ENCODE measurements at regions not wholly inside any gene's neighbourhood (a gene's known extent, or its start where the extent isn't known, plus 50 kb on each side); places are given as distances from the start of the nearest gene placed in this dataset.

DNA sequence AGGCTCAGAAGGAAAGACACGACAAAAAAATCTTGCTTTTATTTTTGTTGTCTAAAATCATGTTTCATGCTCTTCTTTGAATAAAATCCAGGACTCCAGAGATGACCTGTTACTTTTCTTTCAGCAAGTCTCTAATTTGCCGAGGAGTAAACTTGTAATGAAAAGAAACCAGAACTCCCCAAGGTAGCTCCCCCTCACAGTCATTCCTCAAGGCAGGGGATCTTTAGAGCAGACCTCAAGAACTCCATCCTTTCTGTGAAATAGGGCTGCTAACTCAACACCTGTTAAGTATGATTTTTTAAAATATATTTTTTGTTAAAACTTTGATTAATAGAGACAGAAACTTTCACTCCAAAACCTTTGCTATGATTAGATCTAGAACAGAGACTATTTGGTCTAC, 82.7 kb upstream of the ABCD3 start:
- DNase-seq (no peak), ATAC-seq (ENCODE audit: low read depth) (no peak)
- peaks cover 2% of the 10 kb centered on the region for H3K4me1 Mint-ChIP-seq
- no peak overlapping the region for H3K4me3 Mint-ChIP-seq
- no peaks in the 10 kb centered on the region for H3K9me3 Mint-ChIP-seq
- H3K36me3 Mint-ChIP-seq, result no peaks in the 10 kb centered on the region
- no peak overlapping the region for H3K27ac Mint-ChIP-seq
- peaks cover 5% of the 10 kb centered on the region for H3K27me3 Mint-ChIP-seq
- POLR2A ChIA-PET, result no interaction called here

- H3K4me1 Mint-ChIP-seq, result peaks cover 9% of the 10 kb centered on the region
- no peak overlapping the region for H3K27ac Mint-ChIP-seq
- no peak overlapping the region for H3K4me3 Mint-ChIP-seq
- H3K27me3 Mint-ChIP-seq, result peaks cover 9% of the 10 kb centered on the region
- H3K9me3 Mint-ChIP-seq, result no peaks in the 10 kb centered on the region
- POLR2A ChIA-PET, result no interaction called here
- no peak for ATAC-seq (ENCODE audit: low read depth)
- H3K36me3 Mint-ChIP-seq, result no peaks in the 10 kb centered on the region
- DNase-seq, result no peak
Measured at GRCh38 chr1:94334764-94335163, 83.4 kb upstream of the ABCD3 start.

- H3K27ac Mint-ChIP-seq, result no peak overlapping the region
- H3K36me3 Mint-ChIP-seq, result no peaks in the 10 kb centered on the region
- H3K27me3 Mint-ChIP-seq, result peaks cover 19% of the 10 kb centered on the region
- no peaks in the 10 kb centered on the region for H3K9me3 Mint-ChIP-seq
- DNase-seq (no peak), ATAC-seq (ENCODE audit: low read depth) (no peak)
- no peak overlapping the region for H3K4me3 Mint-ChIP-seq
- POLR2A ChIA-PET, result no interaction called here
- H3K4me1 Mint-ChIP-seq, result peaks cover 9% of the 10 kb centered on the region
Measured at GRCh38 chr1:94332952-94333351, 85.2 kb upstream of the ABCD3 start.

- peaks cover 22% of the 10 kb centered on the region for H3K27me3 Mint-ChIP-seq
- DNase-seq (no peak), ATAC-seq (ENCODE audit: low read depth) (no peak)
- POLR2A ChIA-PET, result no interaction called here
- H3K4me1 Mint-ChIP-seq, result peaks cover 9% of the 10 kb centered on the region
- H3K36me3 Mint-ChIP-seq, result peaks cover under 1% of the 10 kb centered on the region
- no peaks in the 10 kb centered on the region for H3K9me3 Mint-ChIP-seq
- no peak overlapping the region for H3K4me3 Mint-ChIP-seq
- no peak overlapping the region for H3K27ac Mint-ChIP-seq
Measured at GRCh38 chr1:94332516-94332915, 85.7 kb upstream of the ABCD3 start.

- Mint-ChIP-seq H3K27me3 (peaks cover 36% of the 10 kb centered on the region), H3K4me1 (peaks cover 13% of the 10 kb centered on the region), H3K4me3 (peak overlapping the region; percentile 39), H3K9me3 (no peaks in the 10 kb centered on the region), H3K27ac (peak overlapping the region; percentile 22), H3K36me3 (peaks cover 1% of the 10 kb centered on the region)
- POLR2A ChIA-PET, result no interaction called here
- DNase-seq, result no peak
- peak; percentile 56 for ATAC-seq (ENCODE audit: low read depth)
Measured at GRCh38 chr1:94329986-94330385, 88.2 kb upstream of the ABCD3 start.

GRCh38 chr1:94329276-94329675, 88.9 kb upstream of the ABCD3 start:
- ATAC-seq (ENCODE audit: low read depth) (no peak), DNase-seq (no peak)
- no peak overlapping the region for H3K4me3 Mint-ChIP-seq
- no peak overlapping the region for H3K27ac Mint-ChIP-seq
- peaks cover 41% of the 10 kb centered on the region for H3K27me3 Mint-ChIP-seq
- peaks cover 13% of the 10 kb centered on the region for H3K4me1 Mint-ChIP-seq
- POLR2A ChIA-PET, result no interaction called here
- peaks cover 1% of the 10 kb centered on the region for H3K36me3 Mint-ChIP-seq
- no peaks in the 10 kb centered on the region for H3K9me3 Mint-ChIP-seq

DNA sequence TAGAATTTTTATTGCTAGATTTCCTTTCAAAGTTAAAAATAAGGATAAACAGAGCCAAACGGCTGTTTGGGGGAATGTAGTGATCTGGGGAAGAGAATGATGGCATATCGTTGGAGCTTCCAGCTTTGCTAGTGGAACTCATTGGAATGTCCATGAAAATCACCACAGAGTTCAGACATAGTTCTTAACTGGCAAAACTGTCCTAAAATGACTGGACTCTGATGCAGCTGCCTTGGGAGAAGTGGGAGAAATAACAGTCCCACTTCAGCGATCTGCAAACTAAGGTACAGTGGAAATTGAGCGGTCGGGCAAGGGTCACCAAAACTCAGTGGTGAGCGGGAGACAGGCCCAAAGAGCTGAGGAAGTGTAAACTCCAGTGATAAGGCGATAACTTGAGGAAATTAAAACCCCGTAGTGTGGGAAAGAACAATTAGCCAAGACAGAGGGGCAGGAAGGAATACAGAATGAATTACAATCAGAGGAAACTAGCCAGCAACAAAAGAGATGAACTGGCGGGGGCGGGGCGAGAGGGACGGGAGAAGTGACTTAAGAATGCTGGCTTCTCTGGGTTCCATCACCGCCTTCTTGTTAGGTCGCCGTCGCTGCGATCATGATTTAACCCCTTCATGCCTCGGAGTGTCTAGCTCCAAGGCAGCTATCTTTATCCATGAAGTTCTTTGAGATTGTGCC, 89.8 kb upstream of the ARHGAP29 start:
- ATAC-seq (ENCODE audit: low read depth) (no peak), DNase-seq (no peak)
- H3K27me3 Mint-ChIP-seq, result peaks cover 42% of the 10 kb centered on the region
- H3K27ac Mint-ChIP-seq, result no peak overlapping the region
- H3K4me1 Mint-ChIP-seq, result peaks cover 13% of the 10 kb centered on the region
- POLR2A ChIA-PET, result no interaction called here
- H3K36me3 Mint-ChIP-seq, result peaks cover 1% of the 10 kb centered on the region
- no peaks in the 10 kb centered on the region for H3K9me3 Mint-ChIP-seq
- H3K4me3 Mint-ChIP-seq, result no peak overlapping the region

DNA sequence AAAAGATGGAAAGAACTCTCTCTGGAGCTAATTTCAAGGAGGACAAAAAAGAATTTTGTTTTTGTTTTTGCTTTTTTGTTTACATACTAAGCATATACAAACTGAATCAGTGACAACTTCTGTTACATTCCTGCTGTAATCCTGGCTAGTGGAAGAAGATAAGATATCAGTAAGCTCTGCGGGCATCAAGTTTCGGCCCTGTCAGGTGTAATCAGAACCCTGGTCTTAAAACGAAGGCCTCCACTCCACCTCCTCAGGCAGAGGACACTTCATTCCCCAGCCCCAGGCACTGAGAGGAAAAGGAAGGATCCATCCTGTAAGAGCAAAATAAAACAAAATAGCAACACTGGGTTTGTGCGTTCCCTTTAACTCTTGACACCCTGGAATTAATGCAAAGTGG, 88.9 kb upstream of the ARHGAP29 start:
- DNase-seq (no peak), ATAC-seq (ENCODE audit: low read depth) (no peak)
- H3K9me3 Mint-ChIP-seq, result no peaks in the 10 kb centered on the region
- H3K4me3 Mint-ChIP-seq, result no peak overlapping the region
- peaks cover 1% of the 10 kb centered on the region for H3K36me3 Mint-ChIP-seq
- peaks cover 43% of the 10 kb centered on the region for H3K27me3 Mint-ChIP-seq
- peaks cover 13% of the 10 kb centered on the region for H3K4me1 Mint-ChIP-seq
- POLR2A ChIA-PET, result no interaction called here
- no peak overlapping the region for H3K27ac Mint-ChIP-seq

DNA sequence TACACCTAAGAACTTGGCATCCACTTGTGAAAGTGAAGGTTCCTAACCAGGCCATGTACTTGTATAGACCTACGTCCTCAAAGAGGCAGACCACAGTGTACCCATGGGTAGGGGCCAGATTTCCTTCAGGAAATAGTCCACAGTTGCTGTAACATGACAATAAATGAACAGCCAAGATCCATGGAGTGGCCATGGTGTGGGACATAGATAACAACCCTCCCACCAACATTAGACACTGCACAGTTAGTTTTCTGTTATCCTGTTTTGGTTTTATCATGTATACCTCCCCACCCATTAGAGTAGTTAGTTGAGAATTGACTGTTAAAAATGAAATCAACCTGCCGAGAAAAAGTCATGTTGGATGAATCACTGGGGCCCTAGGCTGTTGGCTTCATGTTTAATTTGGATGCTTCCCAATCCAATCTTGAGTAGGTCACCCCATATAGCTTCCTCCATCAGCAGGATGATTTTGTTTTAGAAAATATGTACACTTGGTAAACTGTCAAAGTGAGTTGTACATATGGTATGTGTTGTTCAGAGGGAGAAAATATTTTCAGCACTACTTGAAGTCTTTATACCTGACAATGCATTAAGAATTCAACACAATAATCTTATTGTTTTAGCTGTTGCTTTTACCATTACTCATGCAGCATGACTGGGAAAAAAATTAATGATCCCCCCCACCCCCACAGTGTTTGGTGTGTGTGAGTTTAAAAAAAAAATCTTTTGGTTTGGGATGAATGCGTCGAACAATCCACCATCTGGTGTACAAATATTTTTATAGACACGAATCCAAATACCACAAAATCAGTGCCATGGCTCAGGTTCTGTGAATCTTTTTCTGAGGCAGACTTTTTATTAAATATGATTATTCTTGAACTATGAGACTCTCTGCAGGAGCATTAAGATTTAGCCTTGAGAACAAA, 88.3 kb upstream of the ARHGAP29 start:
- no peak for DNase-seq
- peaks cover 13% of the 10 kb centered on the region for H3K4me1 Mint-ChIP-seq
- H3K4me3 Mint-ChIP-seq, result no peak overlapping the region
- H3K36me3 Mint-ChIP-seq, result peaks cover 1% of the 10 kb centered on the region
- no peak overlapping the region for H3K27ac Mint-ChIP-seq
- ATAC-seq (ENCODE audit: low read depth), result no peak
- POLR2A ChIA-PET, result no interaction called here
- peaks cover 47% of the 10 kb centered on the region for H3K27me3 Mint-ChIP-seq
- no peaks in the 10 kb centered on the region for H3K9me3 Mint-ChIP-seq

- H3K27ac Mint-ChIP-seq, result no peak overlapping the region
- ATAC-seq (ENCODE audit: low read depth), result no peak
- peaks cover 41% of the 10 kb centered on the region for H3K27me3 Mint-ChIP-seq
- POLR2A ChIA-PET, result no interaction called here
- no peaks in the 10 kb centered on the region for H3K9me3 Mint-ChIP-seq
- no peak for DNase-seq
- no peak overlapping the region for H3K4me3 Mint-ChIP-seq
- peaks cover 3% of the 10 kb centered on the region for H3K4me1 Mint-ChIP-seq
- peaks cover 1% of the 10 kb centered on the region for H3K36me3 Mint-ChIP-seq
Measured at GRCh38 chr1:94324178-94324544, 86.8 kb upstream of the ARHGAP29 start.

DNA sequence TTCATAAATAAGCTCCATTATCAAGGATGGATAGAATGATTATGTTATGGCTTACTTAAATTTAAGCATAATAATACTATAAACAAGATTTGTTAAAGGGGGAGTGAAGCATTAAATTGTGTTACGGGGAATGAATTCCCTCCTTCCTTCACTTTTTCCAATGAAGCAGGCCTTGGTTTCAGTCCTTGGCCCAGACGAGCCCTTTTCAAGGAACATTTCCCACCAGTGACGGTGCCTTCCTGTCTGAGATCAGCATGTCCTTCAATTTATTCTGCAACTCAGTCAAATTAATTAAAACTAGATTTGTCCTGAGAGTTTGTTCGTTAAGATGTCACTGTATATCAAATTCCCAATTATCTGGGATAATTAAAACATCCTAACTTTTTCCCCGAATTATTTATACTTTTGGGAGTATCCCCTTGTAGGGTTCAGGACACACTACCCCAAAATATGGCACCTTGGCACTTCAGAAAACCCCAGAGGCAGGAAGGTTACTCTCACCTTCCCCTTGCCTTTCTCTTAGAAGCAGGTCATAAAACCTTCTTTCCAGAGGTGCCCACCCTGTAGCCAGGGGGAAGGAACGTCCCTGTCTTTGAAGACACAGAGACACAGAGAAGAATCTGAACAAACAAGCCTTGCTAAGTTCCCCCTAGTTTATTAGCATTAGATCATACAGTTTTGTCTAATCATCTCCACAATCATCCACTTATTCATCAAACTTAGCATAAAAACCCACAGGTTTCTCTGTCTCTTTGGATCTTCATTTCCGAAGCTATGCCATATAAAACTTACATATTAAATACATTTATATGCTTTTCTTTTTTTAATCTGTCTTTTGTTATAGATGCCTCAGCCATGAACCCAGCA, 86.2 kb upstream of the ARHGAP29 start:
- POLR2A ChIA-PET, result no interaction called here
- peaks cover 3% of the 10 kb centered on the region for H3K4me1 Mint-ChIP-seq
- DNase-seq (no peak), ATAC-seq (ENCODE audit: low read depth) (no peak)
- H3K27me3 Mint-ChIP-seq, result peaks cover 38% of the 10 kb centered on the region
- no peaks in the 10 kb centered on the region for H3K9me3 Mint-ChIP-seq
- no peak overlapping the region for H3K4me3 Mint-ChIP-seq
- no peak overlapping the region for H3K27ac Mint-ChIP-seq
- peaks cover 1% of the 10 kb centered on the region for H3K36me3 Mint-ChIP-seq

GRCh38 chr1:94322696-94323095, 85.3 kb upstream of the ARHGAP29 start:
- no peaks in the 10 kb centered on the region for H3K9me3 Mint-ChIP-seq
- H3K4me1 Mint-ChIP-seq, result peaks cover 3% of the 10 kb centered on the region
- H3K36me3 Mint-ChIP-seq, result peaks cover 1% of the 10 kb centered on the region
- DNase-seq, result no peak
- POLR2A ChIA-PET, result no interaction called here
- no peak overlapping the region for H3K27ac Mint-ChIP-seq
- ATAC-seq (ENCODE audit: low read depth), result no peak
- H3K27me3 Mint-ChIP-seq, result peaks cover 32% of the 10 kb centered on the region
- H3K4me3 Mint-ChIP-seq, result no peak overlapping the region

GRCh38 chr1:94321662-94322061, 84.3 kb upstream of the ARHGAP29 start:
- no peaks in the 10 kb centered on the region for H3K36me3 Mint-ChIP-seq
- ATAC-seq (ENCODE audit: low read depth) (no peak), DNase-seq (no peak)
- H3K9me3 Mint-ChIP-seq, result no peaks in the 10 kb centered on the region
- no peak overlapping the region for H3K4me3 Mint-ChIP-seq
- no peak overlapping the region for H3K27ac Mint-ChIP-seq
- POLR2A ChIA-PET, result no interaction called here
- H3K27me3 Mint-ChIP-seq, result peaks cover 21% of the 10 kb centered on the region
- H3K4me1 Mint-ChIP-seq, result no peaks in the 10 kb centered on the region
